Neural cell (in vitro differentiated cells): ENCODE measurements at regions not wholly inside any gene's neighbourhood (a gene's known extent, or its start where the extent isn't known, plus 50 kb on each side); places are given as distances from the start of the nearest gene placed in this dataset.
A peak's percentile ranks its signal among the peaks of the same experiment; 100 is the strongest.

ENCODE experiments used
- H2AFZ ChIP-seq: fragments of 200-600, 300-800 bp; sonication (generic), shearing (Covaris generic); 2 replicates; pipeline ENCODE4 v1.6.0; 2014; ENCODE audit warnings: low read depth, mild to moderate bottlenecking, antibody characterized with exemption, low read length, moderate library complexity
- H3F3A ChIP-seq: fragments of 200-600 bp; shearing (Covaris generic); 2 replicates; pipeline ENCODE4 v1.6.1; 2016; ENCODE audit warnings: mild to moderate bottlenecking, moderate library complexity, mixed read lengths, antibody characterized with exemption, low read length; ENCODE audit not compliant: insufficient read depth, poor library complexity, severe bottlenecking
- H3K27ac ChIP-seq: fragments of 200-600, 300-800 bp; sonication (generic), shearing (Covaris generic); 2 replicates; pipeline ENCODE4 v1.5.1; 2014; ENCODE audit warnings: mild to moderate bottlenecking, low read length, moderate library complexity
- H3K27me3 ChIP-seq: fragments of 300-800, 200-600 bp; sonication (generic), shearing (Covaris generic); 2 replicates; pipeline ENCODE4 v1.6.0; 2014; ENCODE audit warnings: mild to moderate bottlenecking, low read depth, low read length, moderate library complexity; ENCODE audit not compliant: insufficient read depth
- H3K36me3 ChIP-seq: fragments of 300-800, 200-600 bp; sonication (generic), shearing (Covaris generic); 2 replicates; pipeline ENCODE4 v1.5.1; 2014; ENCODE audit warnings: mild to moderate bottlenecking, antibody characterized with exemption, low read length, moderate library complexity; ENCODE audit not compliant: insufficient read depth
- H3K4me2 ChIP-seq: fragments of 300-800, 200-600 bp; sonication (generic), shearing (Covaris generic); 2 replicates; pipeline ENCODE4 v1.6.0; 2014; ENCODE audit warnings: mild to moderate bottlenecking, low read length
- H3K4me3 ChIP-seq: fragments of 300-800, 200-600 bp; sonication (generic), shearing (Covaris generic); 2 replicates; pipeline ENCODE4 v1.5.1; 2014; ENCODE audit warnings: mild to moderate bottlenecking, low read length, moderate library complexity
- H3K79me2 ChIP-seq: fragments of 200-600 bp; shearing (Covaris generic); replicated peaks from 2 replicates; pipeline ENCODE4 v1.6.0; 2014; ENCODE audit warnings: mild to moderate bottlenecking, low read length, moderate library complexity; ENCODE audit not compliant: insufficient read depth
- H3K9ac ChIP-seq: fragments of 300-800, 200-600 bp; sonication (generic), shearing (Covaris generic); 2 replicates; pipeline ENCODE4 v1.6.1; 2016; ENCODE audit warnings: mild to moderate bottlenecking, low read length, mixed read lengths
- H3K9me2 ChIP-seq: fragments of 200-600 bp; shearing (Covaris generic); 2 replicates; pipeline ENCODE4 v1.6.1; 2016; ENCODE audit warnings: mild to moderate bottlenecking, low read length, mixed read lengths; ENCODE audit not compliant: insufficient read depth
- H3K9me3 ChIP-seq: fragments of 200-600, 300-800 bp; sonication (generic), shearing (Covaris generic); 2 replicates; pipeline ENCODE4 v1.6.1; 2016; ENCODE audit warnings: mild to moderate bottlenecking, mixed run types, low read length, moderate library complexity, mixed read lengths
- H4K20me1 ChIP-seq: fragments of 200-600 bp; shearing (Covaris generic); 2 replicates; pipeline ENCODE4 v1.6.1; 2016; ENCODE audit warnings: mild to moderate bottlenecking, mixed run types; ENCODE audit not compliant: insufficient read depth
- CTCF ChIP-seq: fragments of 450-650 bp; IDR thresholded peaks from 2 replicates; pipeline ENCODE4 v1.5.1; 2014; ENCODE audit warnings: antibody characterized with exemption, mild to moderate bottlenecking, moderate library complexity; ENCODE audit not compliant: poor library complexity, severe bottlenecking
- EP300 ChIP-seq: fragments of 450-650 bp; conservative IDR thresholded peaks from 2 replicates; pipeline ENCODE4 v1.6.1; 2014; ENCODE audit warnings: antibody characterized with exemption, mild to moderate bottlenecking, moderate library complexity; ENCODE audit not compliant: poor library complexity, severe bottlenecking
- EZH2 ChIP-seq: fragments of 200-600, 300-800 bp; shearing (Covaris generic), sonication (generic); IDR thresholded peaks from 2 replicates; pipeline ENCODE4 v1.6.1; 2014; ENCODE audit warnings: antibody characterized with exemption, low read length, borderline replicate concordance, mild to moderate bottlenecking; ENCODE audit not compliant: insufficient read depth, poor library complexity, severe bottlenecking
- MXI1 ChIP-seq: fragments of 450-650 bp; conservative IDR thresholded peaks from 2 replicates; pipeline ENCODE4 v1.6.1; 2014; ENCODE audit warnings: antibody characterized with exemption, mild to moderate bottlenecking; ENCODE audit not compliant: poor library complexity, severe bottlenecking
- POLR2AphosphoS5 ChIP-seq: IDR thresholded peaks from 2 replicates; pipeline ENCODE4 v1.6.1; 2012
- RAD21 ChIP-seq: fragments of 450-650 bp; conservative IDR thresholded peaks from 2 replicates; pipeline ENCODE4 v1.6.1; 2014; ENCODE audit warnings: antibody characterized with exemption, mild to moderate bottlenecking, moderate library complexity
- REST ChIP-seq: IDR thresholded peaks from 2 replicates; pipeline ENCODE4 v1.6.1; 2012; ENCODE audit warnings: borderline replicate concordance
- SMC3 ChIP-seq: fragments of 450-650 bp; conservative IDR thresholded peaks from 2 replicates; pipeline ENCODE4 v1.6.1; 2014; ENCODE audit warnings: antibody characterized with exemption, mild to moderate bottlenecking, moderate library complexity; ENCODE audit not compliant: poor library complexity
- TAF1 ChIP-seq: IDR thresholded peaks from 2 replicates; pipeline ENCODE4 v1.6.1; 2012; ENCODE audit warnings: low read depth

- Histone ChIP-seq H3K9ac (no peak overlapping the region), H3K27ac (peak overlapping the region; percentile 88), H3K36me3 (no peaks in the 10 kb centered on the region), H3K9me2 (no peaks in the 10 kb centered on the region), H3F3A (peaks cover 12% of the 10 kb centered on the region), H3K9me3 (no peaks in the 10 kb centered on the region), H4K20me1 (no peaks in the 10 kb centered on the region), H3K79me2 (no peaks in the 10 kb centered on the region), H3K4me2 (no peak overlapping the region), H2AFZ (no peak overlapping the region), H3K27me3 (no peaks in the 10 kb centered on the region), H3K4me3 (no peak overlapping the region)
- no peak for TF ChIP-seq POLR2AphosphoS5
- TF ChIP-seq TAF1, result no peak
- TF ChIP-seq SMC3, result no peak
- TF ChIP-seq CTCF, result no peak
- TF ChIP-seq EP300, result no peak
- no peak for TF ChIP-seq REST
- no peak for TF ChIP-seq RAD21
- no peak for TF ChIP-seq EZH2
- no peak for TF ChIP-seq MXI1
These were observed 293.8 kb downstream of the GRIN2B start for GRCh38 chr12:13687633-13688032.

GRCh38 chr12:13686260-13686659 is 295.1 kb downstream of the GRIN2B start:
- Histone ChIP-seq H3K9me2 (no peaks in the 10 kb centered on the region), H3F3A (peaks cover 12% of the 10 kb centered on the region)
- TF ChIP-seq MXI1, result no peak
- TF ChIP-seq RAD21, result peak; percentile 49
- no peak for TF ChIP-seq EZH2
- peak; percentile 64 for TF ChIP-seq EP300
- peak; percentile 29 for TF ChIP-seq CTCF
- TF ChIP-seq POLR2AphosphoS5, result peak; percentile 55

More at GRCh38 chr12:13686260-13686659, 295.1 kb downstream of the GRIN2B start:
- Histone ChIP-seq H3K27me3 (no peaks in the 10 kb centered on the region), H3K9me3 (no peaks in the 10 kb centered on the region), H3K79me2 (no peaks in the 10 kb centered on the region), H3K27ac (peak overlapping the region; percentile 88), H2AFZ (no peak overlapping the region), H4K20me1 (no peaks in the 10 kb centered on the region), H3K4me2 (peak overlapping the region; percentile 48), H3K4me3 (peak overlapping the region; percentile 43), H3K9ac (peak overlapping the region; percentile 38), H3K36me3 (no peaks in the 10 kb centered on the region)
